ENCODE measurements at regions not wholly inside any gene's neighbourhood (a gene's known extent, or its start where the extent isn't known, plus 50 kb on each side); places are given as distances from the start of the nearest gene placed in this dataset.
"Not testable (repeated sequence)": the region's sequence is repeated elsewhere in the genome, so short reads cannot be mapped to it uniquely, and the experiment has no call there.

GRCh38 chr5:104576677-104577076 lies 1014.1 kb upstream of the NUDT12 start:
- ATAC-seq (no peak), DNase-seq (no peak)
- no peak overlapping the region for H3K4me3 ChIP-seq
- no peaks in the 10 kb centered on the region for H3K36me3 ChIP-seq
- no peaks in the 10 kb centered on the region for H3K27me3 ChIP-seq
- H3K4me1 ChIP-seq, result no peaks in the 10 kb centered on the region
- H3K27ac ChIP-seq, result no peak overlapping the region
- no peak for TF ChIP-seq CTCF (IDR thresholded peaks at IDR 0.05)
- intact Hi-C loops (cut with DNase I), result no loop called here
- no peaks in the 10 kb centered on the region for H3K9me3 ChIP-seq

DNA sequence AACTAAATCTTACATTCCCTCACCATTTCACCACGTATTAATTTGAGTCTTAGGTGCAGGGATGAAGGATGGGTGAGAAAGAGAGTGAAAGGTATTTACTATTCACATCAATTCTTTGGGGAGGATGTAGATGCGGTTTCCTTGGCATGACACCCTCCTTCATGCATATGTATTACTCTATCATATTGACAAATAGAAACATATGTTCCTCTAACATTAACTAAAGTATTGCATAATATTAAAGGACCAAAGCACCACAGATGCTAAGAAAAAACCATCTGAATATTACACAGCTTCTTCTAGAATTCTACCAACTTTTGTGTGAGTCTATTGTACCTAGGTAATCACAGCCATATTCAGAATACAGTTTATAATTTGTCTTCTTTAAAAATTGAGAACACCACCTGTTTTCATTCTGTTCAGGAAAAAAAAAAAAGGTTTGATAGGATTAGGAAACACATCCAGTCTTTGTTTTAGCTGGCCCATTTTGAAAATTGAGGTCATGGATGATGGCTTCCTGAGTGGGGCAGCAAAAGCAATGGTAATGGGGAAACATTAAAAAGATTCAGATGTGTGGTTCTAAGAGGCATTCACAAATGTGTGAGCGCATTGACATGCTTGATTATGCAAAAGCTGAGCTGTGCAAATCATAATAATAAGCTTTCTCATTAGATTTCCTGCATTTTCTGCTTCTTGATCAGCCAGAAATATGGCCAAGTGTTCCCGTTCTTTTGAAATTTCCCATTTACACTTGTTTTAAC lies 1011.5 kb upstream of the NUDT12 start:
- no peak overlapping the region for H3K27ac ChIP-seq

GRCh38 chr5:104569621-104570020 lies 1007.0 kb upstream of the NUDT12 start:
- Histone ChIP-seq H3K9me3 (no peaks in the 10 kb centered on the region), H3K27ac (no peak overlapping the region), H3K27me3 (no peaks in the 10 kb centered on the region), H3K4me1 (no peaks in the 10 kb centered on the region), H3K4me3 (no peak overlapping the region), H3K36me3 (no peaks in the 10 kb centered on the region)
- intact Hi-C loops (cut with DNase I), result no loop called here
- no peak for TF ChIP-seq CTCF (IDR thresholded peaks at IDR 0.05)
- DNase-seq (no peak), ATAC-seq (no peak)

More for the DNA sequence above, 1011.5 kb upstream of the NUDT12 start:
- H3K27me3 ChIP-seq, result no peaks in the 10 kb centered on the region
- intact Hi-C loops (cut with DNase I), result no loop called here
- no peaks in the 10 kb centered on the region for H3K4me1 ChIP-seq
- no peaks in the 10 kb centered on the region for H3K36me3 ChIP-seq
- TF ChIP-seq CTCF (IDR thresholded peaks at IDR 0.05), result no peak
- ATAC-seq (no peak), DNase-seq (no peak)
- H3K4me3 ChIP-seq, result no peak overlapping the region
- H3K9me3 ChIP-seq, result no peaks in the 10 kb centered on the region

DNA sequence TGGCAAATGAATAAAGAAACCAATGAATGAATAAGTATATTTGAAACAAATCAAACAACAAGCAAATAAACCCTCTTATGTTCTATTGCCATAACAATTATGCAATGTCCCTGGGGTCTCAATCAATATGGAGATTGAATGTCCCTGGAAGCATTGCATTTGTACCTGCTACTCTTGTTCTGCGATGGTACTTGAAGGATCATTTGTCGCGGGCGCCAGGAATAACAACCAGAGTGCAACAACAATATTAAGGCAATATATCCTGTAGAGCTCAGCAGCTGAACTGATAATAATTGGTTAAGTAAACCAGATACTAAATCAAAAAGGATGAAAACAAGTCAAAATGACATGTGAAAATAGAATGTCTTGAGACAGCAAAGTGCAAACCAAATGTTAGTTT lies 1001.9 kb upstream of the NUDT12 start:
- Histone ChIP-seq H3K9me3 (no peaks in the 10 kb centered on the region), H3K27ac (no peak overlapping the region), H3K27me3 (no peaks in the 10 kb centered on the region), H3K36me3 (no peaks in the 10 kb centered on the region), H3K4me1 (no peaks in the 10 kb centered on the region), H3K4me3 (no peak overlapping the region)
- no peak for TF ChIP-seq CTCF (IDR thresholded peaks at IDR 0.05)
- no peak for ATAC-seq
- intact Hi-C loops (cut with DNase I), result no loop called here
- no peak for DNase-seq

DNA sequence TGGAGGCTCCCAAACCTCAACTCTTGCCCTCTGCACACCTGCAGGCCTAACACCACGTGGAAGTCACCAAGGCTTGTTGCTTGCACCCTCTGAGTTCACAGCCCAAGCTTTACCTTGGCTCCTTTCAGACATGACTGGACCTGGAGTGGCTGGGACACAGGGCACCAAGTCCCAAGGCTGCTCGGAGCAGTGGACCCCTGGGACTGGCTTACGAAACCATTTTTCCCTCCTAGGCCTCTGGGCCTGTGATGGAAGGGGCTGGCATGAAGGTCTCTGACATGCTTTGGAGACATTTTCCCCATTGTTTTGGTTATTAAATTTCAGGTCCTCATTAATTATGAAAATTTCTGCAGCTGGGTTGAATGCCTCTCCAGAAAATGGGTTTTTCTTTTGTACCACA lies 994.4 kb upstream of the NUDT12 start:
- TF ChIP-seq CTCF (IDR thresholded peaks at IDR 0.05), result no peak
- Histone ChIP-seq H3K9me3 (no peaks in the 10 kb centered on the region), H3K36me3 (no peaks in the 10 kb centered on the region), H3K27ac (no peak overlapping the region), H3K4me3 (no peak overlapping the region), H3K4me1 (no peaks in the 10 kb centered on the region), H3K27me3 (no peaks in the 10 kb centered on the region)
- DNase-seq (no peak), ATAC-seq (no peak)
- intact Hi-C loops (cut with DNase I), result no loop called here

DNA sequence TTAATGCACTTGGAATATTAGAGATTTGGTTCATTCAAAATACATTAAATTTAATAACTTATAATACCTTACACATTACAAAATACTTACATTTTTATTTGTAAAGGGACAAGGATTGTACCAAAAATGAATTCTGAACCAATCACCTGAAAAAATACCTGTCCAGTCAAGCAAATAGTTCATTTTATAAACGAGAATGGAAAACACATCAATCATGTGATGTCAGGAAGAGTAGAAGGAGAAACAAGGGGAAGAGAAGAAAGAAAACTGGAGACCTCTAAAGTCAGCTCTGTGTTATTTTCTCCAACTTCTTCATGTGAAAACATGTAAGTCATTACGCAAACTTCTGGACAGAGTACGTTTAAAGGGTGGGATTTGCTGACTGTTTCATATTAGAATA lies 989.0 kb upstream of the NUDT12 start:
- no peak overlapping the region for H3K27ac ChIP-seq
- TF ChIP-seq CTCF (IDR thresholded peaks at IDR 0.05), result no peak
- no peaks in the 10 kb centered on the region for H3K36me3 ChIP-seq
- DNase-seq (no peak), ATAC-seq (no peak)
- no peaks in the 10 kb centered on the region for H3K9me3 ChIP-seq
- H3K4me1 ChIP-seq, result no peaks in the 10 kb centered on the region
- no peaks in the 10 kb centered on the region for H3K27me3 ChIP-seq
- no peak overlapping the region for H3K4me3 ChIP-seq
- intact Hi-C loops (cut with DNase I), result no loop called here

DNA sequence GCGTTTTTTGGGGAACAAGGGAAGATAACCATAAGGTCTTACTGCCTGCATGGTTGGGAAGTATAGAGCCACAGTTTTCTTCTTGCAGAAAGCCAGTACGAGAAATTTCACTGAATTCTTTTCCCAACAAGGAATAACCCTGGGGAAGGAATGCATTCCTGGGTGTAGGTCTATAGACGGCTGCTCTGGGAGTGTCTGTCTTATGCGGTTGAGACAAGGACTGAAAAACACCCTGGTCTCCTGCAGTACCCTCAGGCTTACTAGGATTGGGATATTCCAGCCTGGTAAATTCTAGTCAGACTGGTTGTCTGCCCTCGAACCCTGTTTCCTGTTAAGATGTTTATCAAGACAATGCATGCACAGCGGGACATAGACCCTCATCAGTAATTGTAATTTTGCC lies 984.3 kb upstream of the NUDT12 start:
- H3K36me3 ChIP-seq; ATAC-seq; H3K9me3 ChIP-seq; DNase-seq; intact Hi-C loops (cut with DNase I); H3K27ac ChIP-seq; H3K4me1 ChIP-seq; H3K27me3 ChIP-seq; H3K4me3 ChIP-seq: not testable (repeated sequence)
